Lower leg skin (tissue), 4 donors: ENCODE measurements at regions not wholly inside any gene's neighbourhood (a gene's known extent, or its start where the extent isn't known, plus 50 kb on each side); places are given as distances from the start of the nearest gene placed in this dataset.

Source experiments
- DNase-seq, 2 donors: peaks; one replicate each; pipeline ENCODE4 v3.0.0-alpha.2; 2019; ENCODE audit warnings: low spot score in 2 of 2
- H3K4me3 ChIP-seq: fragments of 200-600 bp; sonication (generic); 2 replicates; pipeline ENCODE4 v1.5.1; 2017; ENCODE audit warnings: mild to moderate bottlenecking, low read depth; ENCODE audit not compliant: poor library complexity, severe bottlenecking
- CTCF ChIP-seq, 3 donors: fragments of 450-650 bp; IDR thresholded peaks; one replicate each; pipeline ENCODE4 v1.5.1; 2016; ENCODE audit warnings: antibody characterized with exemption in 3 of 3, mild to moderate bottlenecking in 3 of 3, moderate library complexity in 2 of 3
- POLR2A ChIP-seq, 2 donors: fragments of 450-650 bp; IDR thresholded peaks; one replicate each; pipeline ENCODE4 v1.6.1; 2016 to 2017; ENCODE audit warnings: antibody characterized with exemption in 2 of 2, mild to moderate bottlenecking in 1 of 2, moderate library complexity in 1 of 2
- WGBS, 2 donors: methylation state at CpG; one replicate each; pipeline ENCODE4 v1.1.5; 2018; 5-methylcytosine and 5-hydroxymethylcytosine counted together
- intact Hi-C: fragments of 100-400 bp; cut with DNase I; formaldehyde crosslinking; loops from one replicate; pipeline ENCODE4 v1.15.0; 2023; ENCODE audit warnings: low total_unique reads

GRCh38 chr18:1968801-1969498 lies 602.4 kb downstream of the METTL4 start:
- no peak for DNase-seq
- intact Hi-C loops = no loop called here
- TF ChIP-seq POLR2A (IDR thresholded peaks at IDR 0.05) (no peak), CTCF (IDR thresholded peaks at IDR 0.05) (no peak)
- no peak overlapping the region for H3K4me3 ChIP-seq
- WGBS, 2 donors = 82 to 89% methylated on average over 4 of the region's 4 CpGs

- no peak for DNase-seq
- intact Hi-C loops = no loop called here
- H3K4me3 ChIP-seq = no peak overlapping the region
- no peak for TF ChIP-seq CTCF (IDR thresholded peaks at IDR 0.05)
- no peak for TF ChIP-seq POLR2A (IDR thresholded peaks at IDR 0.05)
- WGBS, 2 donors = 38 to 68% methylated on average over 6 of the region's 6 CpGs
Observed at GRCh38 chr18:1976484-1976883, 594.8 kb downstream of the METTL4 start.

GRCh38 chr18:1982056-1982455 lies 589.2 kb downstream of the METTL4 start:
- no peak for TF ChIP-seq POLR2A (IDR thresholded peaks at IDR 0.05)
- TF ChIP-seq CTCF (IDR thresholded peaks at IDR 0.05) = no peak
- intact Hi-C loops = no loop called here
- WGBS, 2 donors = 64 to 67% methylated on average over 2 of the region's 2 CpGs
- DNase-seq = no peak
- no peak overlapping the region for H3K4me3 ChIP-seq

- H3K4me3 ChIP-seq = no peak overlapping the region
- no peak for DNase-seq
- intact Hi-C loops = no loop called here
- no peak for TF ChIP-seq POLR2A (IDR thresholded peaks at IDR 0.05)
- no peak for TF ChIP-seq CTCF (IDR thresholded peaks at IDR 0.05)
- whole genome bisulfite sequencing, 2 donors = 33 to 36% methylated on average over 3 of the region's 3 CpGs
Observed at GRCh38 chr18:1983746-1984515, 587.4 kb downstream of the METTL4 start.

- H3K4me3 ChIP-seq = no peak overlapping the region
- TF ChIP-seq CTCF (IDR thresholded peaks at IDR 0.05) = no peak
- no peak for TF ChIP-seq POLR2A (IDR thresholded peaks at IDR 0.05)
- intact Hi-C loops = no loop called here
- no peak for DNase-seq
- WGBS, 2 donors = 82 to 94% methylated on average over 3 of the region's 3 CpGs
Observed at GRCh38 chr18:1993866-1994265, 577.4 kb downstream of the METTL4 start.
